Retinal pigment epithelial cell (primary cell): ENCODE measurements at regions not wholly inside any gene's neighbourhood (a gene's known extent, or its start where the extent isn't known, plus 50 kb on each side); places are given as distances from the start of the nearest gene placed in this dataset.

ENCODE experiments used
- DNase-seq: peaks from one replicate; pipeline ENCODE4 v3.0.0-alpha.2; 2010; ENCODE audit warnings: low read depth
- H3K4me3 ChIP-seq: 2 replicates; pipeline ENCODE4 v1.5.1; 2011; ENCODE audit warnings: mild to moderate bottlenecking, low read length, control low read depth, moderate library complexity
- CTCF ChIP-seq: conservative IDR thresholded peaks from 2 replicates; pipeline ENCODE4 v1.5.1; 2011; ENCODE audit warnings: low read depth, low read length, control low read depth, inconsistent platforms

GRCh38 chr10:65675236-65675635 lies 1250.6 kb upstream of the LRRTM3 start:
- no peak for DNase-seq
- no peak for TF ChIP-seq CTCF
- no peak overlapping the region for H3K4me3 ChIP-seq

GRCh38 chr10:65684896-65685295 lies 1240.9 kb upstream of the LRRTM3 start:
- no peak for DNase-seq
- H3K4me3 ChIP-seq = no peak overlapping the region
- TF ChIP-seq CTCF = no peak

- H3K4me3 ChIP-seq = no peak overlapping the region
- DNase-seq = no peak
- no peak for TF ChIP-seq CTCF
Measured at GRCh38 chr10:65701168-65701776, 1224.6 kb upstream of the LRRTM3 start.

GRCh38 chr10:65708057-65708456 lies 1217.8 kb upstream of the LRRTM3 start:
- TF ChIP-seq CTCF = no peak
- H3K4me3 ChIP-seq = no peak overlapping the region
- no peak for DNase-seq

- H3K4me3 ChIP-seq = no peak overlapping the region
- TF ChIP-seq CTCF = no peak
- peak; percentile 13 for DNase-seq
Measured at GRCh38 chr10:65710306-65710705, 1215.5 kb upstream of the LRRTM3 start.

- no peak for TF ChIP-seq CTCF
- H3K4me3 ChIP-seq = no peak overlapping the region
- no peak for DNase-seq
Measured at GRCh38 chr10:65719790-65720189, 1206.0 kb upstream of the LRRTM3 start.

- DNase-seq = no peak
- no peak for TF ChIP-seq CTCF
- no peak overlapping the region for H3K4me3 ChIP-seq
Measured at GRCh38 chr10:65720901-65721300, 1204.9 kb upstream of the LRRTM3 start.
